ENCODE measurements at regions not wholly inside any gene's neighbourhood (a gene's known extent, or its start where the extent isn't known, plus 50 kb on each side); places are given as distances from the start of the nearest gene placed in this dataset.

DNA sequence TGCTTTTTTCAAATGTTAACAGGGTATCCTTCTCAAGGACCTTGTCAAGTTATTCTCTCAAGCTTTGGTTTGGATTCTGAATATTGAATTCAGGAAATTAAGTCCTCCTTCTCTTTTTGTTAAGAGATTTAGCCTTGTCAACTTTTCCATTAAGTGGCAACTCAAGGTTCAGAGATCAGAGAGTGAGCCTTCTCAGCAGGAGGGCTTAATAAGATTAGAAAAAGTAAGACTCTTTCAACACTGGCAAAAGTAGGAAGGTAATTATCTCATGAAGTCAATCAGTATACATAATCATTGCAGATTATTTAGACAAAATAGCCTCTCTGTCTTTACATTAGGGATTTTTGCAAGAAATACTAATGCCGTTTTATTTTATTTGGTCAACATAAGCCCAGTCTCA, 330.7 kb downstream of the KIF2B start:
- Histone ChIP-seq H2AFZ (no peak overlapping the region), H3K79me2 (no peaks in the 10 kb centered on the region), H3K9me3 (ENCODE audit: control insufficient read depth, low read length) (no peaks in the 10 kb centered on the region), H3K9ac (no peak overlapping the region), H3K4me2 (ENCODE audit: low read length) (no peak overlapping the region), H3K27me3 (ENCODE audit: control insufficient read depth, insufficient read depth, low read length) (no peaks in the 10 kb centered on the region), H3K27ac (no peak overlapping the region), H3K4me3 (ENCODE audit: low read depth, low read length) (no peak overlapping the region), H3K36me3 (ENCODE audit: control insufficient read depth, insufficient read depth, low read length) (no peaks in the 10 kb centered on the region), H3K4me1 (no peaks in the 10 kb centered on the region)
- TF ChIP-seq, protein P1, sequence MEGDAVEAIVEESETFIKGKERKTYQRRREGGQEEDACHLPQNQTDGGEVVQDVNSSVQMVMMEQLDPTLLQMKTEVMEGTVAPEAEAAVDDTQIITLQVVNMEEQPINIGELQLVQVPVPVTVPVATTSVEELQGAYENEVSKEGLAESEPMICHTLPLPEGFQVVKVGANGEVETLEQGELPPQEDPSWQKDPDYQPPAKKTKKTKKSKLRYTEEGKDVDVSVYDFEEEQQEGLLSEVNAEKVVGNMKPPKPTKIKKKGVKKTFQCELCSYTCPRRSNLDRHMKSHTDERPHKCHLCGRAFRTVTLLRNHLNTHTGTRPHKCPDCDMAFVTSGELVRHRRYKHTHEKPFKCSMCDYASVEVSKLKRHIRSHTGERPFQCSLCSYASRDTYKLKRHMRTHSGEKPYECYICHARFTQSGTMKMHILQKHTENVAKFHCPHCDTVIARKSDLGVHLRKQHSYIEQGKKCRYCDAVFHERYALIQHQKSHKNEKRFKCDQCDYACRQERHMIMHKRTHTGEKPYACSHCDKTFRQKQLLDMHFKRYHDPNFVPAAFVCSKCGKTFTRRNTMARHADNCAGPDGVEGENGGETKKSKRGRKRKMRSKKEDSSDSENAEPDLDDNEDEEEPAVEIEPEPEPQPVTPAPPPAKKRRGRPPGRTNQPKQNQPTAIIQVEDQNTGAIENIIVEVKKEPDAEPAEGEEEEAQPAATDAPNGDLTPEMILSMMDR (IDR thresholded peaks at IDR 0.05): no peak

DNA sequence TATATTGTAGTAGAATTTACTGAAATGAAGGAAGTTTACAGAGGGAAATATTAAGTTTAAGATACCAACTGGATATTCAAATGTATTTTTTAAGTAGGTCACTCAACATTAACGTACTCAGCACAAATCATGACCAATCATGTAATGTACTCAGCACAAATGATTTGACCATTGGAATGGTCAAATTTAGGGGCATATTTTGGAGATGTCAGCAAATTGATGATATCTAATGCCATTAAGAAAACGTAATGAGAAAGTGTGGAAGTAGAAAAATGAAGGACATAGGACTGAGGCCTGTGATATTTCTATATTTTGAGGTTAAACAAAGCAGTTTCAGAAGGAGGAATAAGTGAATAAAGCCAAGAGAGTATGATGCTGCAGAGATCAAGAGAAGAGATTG, 334.8 kb downstream of the KIF2B start:
- no peak overlapping the region for H3K4me2 ChIP-seq (ENCODE audit: low read length)
- no peaks in the 10 kb centered on the region for H3K9me3 ChIP-seq (ENCODE audit: control insufficient read depth, low read length)
- no peak overlapping the region for H3K4me3 ChIP-seq (ENCODE audit: low read depth, low read length)
- no peaks in the 10 kb centered on the region for H3K79me2 ChIP-seq
- TF ChIP-seq, protein P1 (IDR thresholded peaks at IDR 0.05): no peak
- no peak overlapping the region for H3K9ac ChIP-seq
- no peaks in the 10 kb centered on the region for H3K4me1 ChIP-seq
- H2AFZ ChIP-seq: no peak overlapping the region
- no peak overlapping the region for H3K27ac ChIP-seq
- H3K27me3 ChIP-seq (ENCODE audit: control insufficient read depth, insufficient read depth, low read length): no peaks in the 10 kb centered on the region
- H3K36me3 ChIP-seq (ENCODE audit: control insufficient read depth, insufficient read depth, low read length): no peaks in the 10 kb centered on the region

DNA sequence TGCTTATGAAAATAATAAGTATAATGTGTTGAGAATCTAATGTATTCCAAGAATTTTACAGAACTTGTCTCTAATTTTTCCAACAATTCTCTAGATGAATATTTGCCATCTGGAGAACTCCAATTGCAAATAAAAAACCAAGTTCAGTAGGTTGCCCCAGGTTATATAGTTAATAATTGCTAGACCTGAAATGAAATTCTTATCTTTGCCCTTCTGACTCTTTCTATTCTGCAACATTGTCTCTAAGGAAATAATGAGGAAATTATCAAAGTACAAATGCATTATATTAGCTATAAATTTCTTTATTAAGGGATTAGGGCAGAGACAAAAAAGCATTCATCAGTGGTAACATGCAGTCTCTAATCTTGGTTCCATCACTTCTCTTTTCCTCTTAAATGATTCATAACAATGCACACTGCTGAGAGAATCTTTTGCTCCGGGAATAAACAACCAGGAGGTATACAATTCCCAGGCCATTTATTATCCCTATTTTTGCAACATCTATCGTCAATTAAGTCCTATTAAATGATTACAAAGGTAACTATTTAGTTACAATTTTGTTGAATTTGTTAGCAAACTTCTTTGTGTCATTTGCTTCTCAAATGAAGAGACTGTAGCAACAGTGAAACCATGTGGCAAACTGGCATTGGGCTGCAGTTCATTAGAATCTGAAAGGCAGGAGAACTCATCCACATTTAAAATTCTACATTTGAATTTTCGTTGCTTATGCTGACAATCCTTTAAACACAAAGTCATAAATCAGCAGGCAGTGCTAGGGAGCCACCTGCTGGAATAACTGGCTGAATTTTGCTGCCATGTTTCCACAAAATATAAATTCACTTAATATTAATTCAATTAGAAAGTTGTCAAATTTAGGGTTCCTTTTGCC, 349.6 kb downstream of the KIF2B start:
- Histone ChIP-seq H3K27ac (no peak overlapping the region), H3K4me1 (no peaks in the 10 kb centered on the region), H3K4me2 (ENCODE audit: low read length) (no peak overlapping the region), H3K9ac (no peak overlapping the region), H2AFZ (no peak overlapping the region), H3K9me3 (ENCODE audit: control insufficient read depth, low read length) (no peaks in the 10 kb centered on the region), H3K4me3 (ENCODE audit: low read depth, low read length) (no peak overlapping the region), H3K27me3 (ENCODE audit: control insufficient read depth, insufficient read depth, low read length) (no peaks in the 10 kb centered on the region), H3K36me3 (ENCODE audit: control insufficient read depth, insufficient read depth, low read length) (no peaks in the 10 kb centered on the region), H3K79me2 (no peaks in the 10 kb centered on the region)
- TF ChIP-seq, protein P1 (IDR thresholded peaks at IDR 0.05): no peak

DNA sequence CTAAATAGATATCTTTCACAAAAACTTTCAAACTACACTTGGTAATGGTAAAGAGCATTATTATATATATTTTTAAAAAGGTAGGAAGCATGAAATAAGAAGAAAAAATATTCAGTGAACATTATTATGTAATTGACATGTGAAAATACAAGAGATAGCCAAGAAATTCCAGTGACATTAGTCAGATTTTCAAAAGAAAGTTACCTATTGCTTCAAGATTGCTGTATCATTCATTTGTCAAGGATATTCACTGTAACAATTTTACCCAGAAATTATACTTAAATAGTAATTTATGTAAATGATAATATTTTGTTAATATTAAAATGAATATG, 350.2 kb downstream of the KIF2B start:
- TF ChIP-seq, protein P1 (IDR thresholded peaks at IDR 0.05): no peak
- H3K27ac ChIP-seq: no peak overlapping the region
- no peaks in the 10 kb centered on the region for H3K79me2 ChIP-seq
- H3K4me1 ChIP-seq: no peaks in the 10 kb centered on the region
- H3K4me3 ChIP-seq (ENCODE audit: low read depth, low read length): no peak overlapping the region
- no peak overlapping the region for H2AFZ ChIP-seq
- H3K36me3 ChIP-seq (ENCODE audit: control insufficient read depth, insufficient read depth, low read length): no peaks in the 10 kb centered on the region
- H3K9ac ChIP-seq: no peak overlapping the region
- no peaks in the 10 kb centered on the region for H3K9me3 ChIP-seq (ENCODE audit: control insufficient read depth, low read length)
- H3K4me2 ChIP-seq (ENCODE audit: low read length): no peak overlapping the region
- no peaks in the 10 kb centered on the region for H3K27me3 ChIP-seq (ENCODE audit: control insufficient read depth, insufficient read depth, low read length)

Data from parathyroid adenoma (tissue), 2 donors.